ENCODE measurements at regions not wholly inside any gene's neighbourhood (a gene's known extent, or its start where the extent isn't known, plus 50 kb on each side); places are given as distances from the start of the nearest gene placed in this dataset.

GRCh38 chr3:103976931-103977339, 1389.8 kb upstream of the ALCAM start:
- no peaks in the 10 kb centered on the region for H3K36me3 Mint-ChIP-seq
- H3K4me3 Mint-ChIP-seq: no peak overlapping the region

DNA sequence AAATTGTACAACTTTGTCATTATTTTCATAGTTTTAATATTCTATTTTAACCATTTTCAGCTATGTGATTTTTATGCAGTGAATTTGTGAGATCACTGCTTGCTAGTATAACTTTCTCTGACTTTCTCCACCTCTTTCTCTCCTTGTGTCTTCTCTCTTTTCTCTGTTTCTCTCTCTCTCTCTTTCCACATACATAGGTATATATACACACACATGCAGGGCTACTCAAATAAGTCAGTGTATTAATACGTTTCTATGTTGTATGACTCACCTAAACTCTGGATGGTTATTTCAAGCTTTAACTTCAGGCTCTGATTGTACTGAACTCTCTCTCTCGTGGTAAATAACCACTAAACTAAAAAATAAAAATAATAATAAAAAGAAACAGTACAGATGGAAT, 1389.3 kb upstream of the ALCAM start:
- Mint-ChIP-seq H3K9me3 (peaks cover 0 to 6% (median 0%) of the 10 kb centered on the region in 8 donors), H3K27me3 (no peaks in the 10 kb centered on the region), H3K36me3 (no peaks in the 10 kb centered on the region), H3K4me1 (no peaks in the 10 kb centered on the region), H3K4me3 (no peak overlapping the region), H3K27ac (no peak overlapping the region)
- ChIA-PET POLR2A (ENCODE audit: partially characterized antibody) (no interaction called here), CTCF (ENCODE audit: partially characterized antibody) (no interaction called here)
- DNase-seq: no peak
- Histone ChIP-seq H3K27me3 (ENCODE audit: insufficient read depth, low read length) (no peaks in the 10 kb centered on the region), H3K36me3 (ENCODE audit: insufficient read depth, low read length) (no peaks in the 10 kb centered on the region), H3K4me3 (ENCODE audit: low read length in 2 of 2) (no peak overlapping the region), H3K27ac (ENCODE audit: low read depth, low read length) (no peak overlapping the region), H3K9me3 (ENCODE audit: control insufficient read depth in 1 of 2, low read length in 2 of 2) (no peaks in the 10 kb centered on the region), H3K4me1 (ENCODE audit: insufficient read depth, low read length) (no peaks in the 10 kb centered on the region)
- intact Hi-C loops (cut with micrococcal nuclease): no loop called here

More at GRCh38 chr3:103976931-103977339, 1389.8 kb upstream of the ALCAM start:
- no peaks in the 10 kb centered on the region for H3K36me3 ChIP-seq (ENCODE audit: insufficient read depth, low read length)
- ChIA-PET CTCF (ENCODE audit: partially characterized antibody) (no interaction called here), POLR2A (ENCODE audit: partially characterized antibody) (no interaction called here)
- no peaks in the 10 kb centered on the region for H3K9me3 ChIP-seq (ENCODE audit: control insufficient read depth in 1 of 2, low read length in 2 of 2)
- DNase-seq: no peak
- H3K4me3 ChIP-seq (ENCODE audit: low read length in 2 of 2): no peak overlapping the region
- no peaks in the 10 kb centered on the region for H3K27me3 Mint-ChIP-seq
- no peaks in the 10 kb centered on the region for H3K4me1 ChIP-seq (ENCODE audit: insufficient read depth, low read length)
- intact Hi-C loops (cut with micrococcal nuclease): no loop called here
- no peaks in the 10 kb centered on the region for H3K27me3 ChIP-seq (ENCODE audit: insufficient read depth, low read length)
- peaks cover 0 to 8% (median 0%) of the 10 kb centered on the region in 8 donors for H3K9me3 Mint-ChIP-seq
- H3K27ac Mint-ChIP-seq: no peak overlapping the region
- no peak overlapping the region for H3K27ac ChIP-seq (ENCODE audit: low read depth, low read length)
- H3K4me1 Mint-ChIP-seq: no peaks in the 10 kb centered on the region

DNA sequence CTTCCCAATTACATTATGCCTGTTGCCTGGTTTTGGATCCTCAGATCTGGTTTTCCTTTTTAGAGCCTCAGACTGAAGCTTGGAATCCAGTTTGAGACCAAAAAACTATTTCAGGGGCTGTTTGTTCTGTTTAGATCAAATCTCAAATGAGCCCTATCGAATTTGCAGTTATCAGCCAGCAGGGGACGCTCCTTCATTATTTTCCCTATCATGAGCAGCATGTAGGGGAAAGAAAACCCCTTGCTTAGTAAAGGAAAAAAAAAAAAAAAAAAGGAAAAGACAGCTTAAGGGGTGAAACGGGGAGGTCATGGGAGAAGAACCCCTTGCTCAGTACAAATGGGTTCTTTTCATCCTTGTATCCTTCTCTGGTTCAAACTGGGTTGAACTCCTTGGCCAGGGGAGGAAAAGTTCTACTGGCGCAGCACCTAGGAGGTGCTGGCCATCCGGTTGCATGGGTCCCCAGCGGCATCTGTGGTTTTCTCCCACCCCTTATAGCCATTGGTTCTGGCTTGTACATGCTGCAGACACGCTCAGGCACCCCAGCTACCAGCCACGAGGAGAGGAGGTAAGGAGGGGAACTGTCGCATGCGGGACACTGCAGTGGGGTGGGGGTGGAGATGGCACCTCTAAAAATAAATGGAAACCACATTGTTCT, 1375.1 kb upstream of the ALCAM start:
- CTCF ChIA-PET (ENCODE audit: partially characterized antibody): no interaction called here
- Histone ChIP-seq H3K27ac (ENCODE audit: low read depth, low read length) (no peak overlapping the region), H3K9me3 (ENCODE audit: control insufficient read depth in 1 of 2, low read length in 2 of 2) (no peaks in the 10 kb centered on the region), H3K4me3 (ENCODE audit: low read length in 2 of 2) (no peak overlapping the region), H3K4me1 (ENCODE audit: insufficient read depth, low read length) (no peaks in the 10 kb centered on the region), H3K27me3 (ENCODE audit: insufficient read depth, low read length) (no peaks in the 10 kb centered on the region), H3K36me3 (ENCODE audit: insufficient read depth, low read length) (no peaks in the 10 kb centered on the region)
- POLR2A ChIA-PET (ENCODE audit: partially characterized antibody): no interaction called here
- Mint-ChIP-seq H3K4me3 (no peak overlapping the region), H3K9me3 (peaks cover 0 to 6% (median 0%) of the 10 kb centered on the region in 8 donors), H3K27me3 (no peaks in the 10 kb centered on the region), H3K36me3 (no peaks in the 10 kb centered on the region), H3K4me1 (no peaks in the 10 kb centered on the region), H3K27ac (no peak overlapping the region)
- intact Hi-C loops (cut with micrococcal nuclease): no loop called here
- DNase-seq: no peak

DNA sequence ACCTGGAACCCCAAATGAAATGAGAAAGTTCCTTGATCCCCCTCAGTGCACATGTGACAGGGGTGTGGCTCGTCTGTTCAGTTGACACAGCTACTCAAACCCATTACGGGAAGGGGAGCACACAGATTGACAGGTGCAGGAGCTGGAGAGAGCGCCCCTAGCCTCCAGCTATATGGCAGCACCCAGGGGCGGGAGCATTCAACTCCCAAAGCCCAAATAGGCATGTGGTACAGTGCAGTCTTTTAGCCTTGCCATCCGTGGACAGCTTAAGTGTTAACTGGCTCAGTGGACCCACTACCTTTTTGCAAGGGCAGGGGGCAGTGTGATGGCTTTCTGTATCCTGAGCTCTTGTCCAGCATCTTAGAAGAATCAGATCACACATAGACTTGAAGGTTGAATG, 1374.2 kb upstream of the ALCAM start:
- intact Hi-C loops (cut with micrococcal nuclease): no loop called here
- no peaks in the 10 kb centered on the region for H3K27me3 ChIP-seq (ENCODE audit: insufficient read depth, low read length)
- Mint-ChIP-seq H3K4me1 (no peaks in the 10 kb centered on the region), H3K4me3 (no peak overlapping the region), H3K27me3 (no peaks in the 10 kb centered on the region), H3K36me3 (no peaks in the 10 kb centered on the region), H3K9me3 (peaks cover 0 to 8% (median 0%) of the 10 kb centered on the region in 8 donors), H3K27ac (no peak overlapping the region)
- DNase-seq: no peak
- no peak overlapping the region for H3K4me3 ChIP-seq (ENCODE audit: low read length in 2 of 2)
- H3K27ac ChIP-seq (ENCODE audit: low read depth, low read length): no peak overlapping the region
- ChIA-PET POLR2A (ENCODE audit: partially characterized antibody) (no interaction called here), CTCF (ENCODE audit: partially characterized antibody) (no interaction called here)
- H3K4me1 ChIP-seq (ENCODE audit: insufficient read depth, low read length): no peaks in the 10 kb centered on the region
- H3K9me3 ChIP-seq (ENCODE audit: control insufficient read depth in 1 of 2, low read length in 2 of 2): no peaks in the 10 kb centered on the region
- no peaks in the 10 kb centered on the region for H3K36me3 ChIP-seq (ENCODE audit: insufficient read depth, low read length)

GRCh38 chr3:104004956-104005355, 1361.8 kb upstream of the ALCAM start:
- no peaks in the 10 kb centered on the region for H3K27me3 Mint-ChIP-seq
- H3K36me3 ChIP-seq (ENCODE audit: insufficient read depth, low read length): no peaks in the 10 kb centered on the region
- no peaks in the 10 kb centered on the region for H3K4me1 ChIP-seq (ENCODE audit: insufficient read depth, low read length)
- peaks cover 0 to 3% (median 0%) of the 10 kb centered on the region in 8 donors for H3K9me3 Mint-ChIP-seq
- no peaks in the 10 kb centered on the region for H3K4me1 Mint-ChIP-seq
- no peak overlapping the region for H3K4me3 ChIP-seq (ENCODE audit: low read length in 2 of 2)
- no peaks in the 10 kb centered on the region for H3K9me3 ChIP-seq (ENCODE audit: control insufficient read depth in 1 of 2, low read length in 2 of 2)
- DNase-seq: no peak
- H3K27ac Mint-ChIP-seq: no peak overlapping the region
- no peak overlapping the region for H3K27ac ChIP-seq (ENCODE audit: low read depth, low read length)
- H3K27me3 ChIP-seq (ENCODE audit: insufficient read depth, low read length): no peaks in the 10 kb centered on the region
- ChIA-PET CTCF (ENCODE audit: partially characterized antibody) (no interaction called here), POLR2A (ENCODE audit: partially characterized antibody) (no interaction called here)
- intact Hi-C loops (cut with micrococcal nuclease): no loop called here
- H3K4me3 Mint-ChIP-seq: no peak overlapping the region
- H3K36me3 Mint-ChIP-seq: no peaks in the 10 kb centered on the region

GRCh38 chr3:104005815-104006214, 1360.9 kb upstream of the ALCAM start:
- no peaks in the 10 kb centered on the region for H3K27me3 Mint-ChIP-seq
- H3K27ac ChIP-seq (ENCODE audit: low read depth, low read length): no peak overlapping the region
- no peak overlapping the region for H3K4me3 ChIP-seq (ENCODE audit: low read length in 2 of 2)
- ChIA-PET POLR2A (ENCODE audit: partially characterized antibody) (no interaction called here), CTCF (ENCODE audit: partially characterized antibody) (no interaction called here)
- H3K4me1 ChIP-seq (ENCODE audit: insufficient read depth, low read length): no peaks in the 10 kb centered on the region
- no peaks in the 10 kb centered on the region for H3K36me3 Mint-ChIP-seq
- DNase-seq: no peak
- no peak overlapping the region for H3K27ac Mint-ChIP-seq
- H3K4me1 Mint-ChIP-seq: no peaks in the 10 kb centered on the region
- H3K27me3 ChIP-seq (ENCODE audit: insufficient read depth, low read length): no peaks in the 10 kb centered on the region
- no peaks in the 10 kb centered on the region for H3K36me3 ChIP-seq (ENCODE audit: insufficient read depth, low read length)
- no peak overlapping the region for H3K4me3 Mint-ChIP-seq
- intact Hi-C loops (cut with micrococcal nuclease): no loop called here
- H3K9me3 ChIP-seq (ENCODE audit: control insufficient read depth in 1 of 2, low read length in 2 of 2): no peaks in the 10 kb centered on the region
- peaks cover 0 to 3% (median 0%) of the 10 kb centered on the region in 8 donors for H3K9me3 Mint-ChIP-seq

DNA sequence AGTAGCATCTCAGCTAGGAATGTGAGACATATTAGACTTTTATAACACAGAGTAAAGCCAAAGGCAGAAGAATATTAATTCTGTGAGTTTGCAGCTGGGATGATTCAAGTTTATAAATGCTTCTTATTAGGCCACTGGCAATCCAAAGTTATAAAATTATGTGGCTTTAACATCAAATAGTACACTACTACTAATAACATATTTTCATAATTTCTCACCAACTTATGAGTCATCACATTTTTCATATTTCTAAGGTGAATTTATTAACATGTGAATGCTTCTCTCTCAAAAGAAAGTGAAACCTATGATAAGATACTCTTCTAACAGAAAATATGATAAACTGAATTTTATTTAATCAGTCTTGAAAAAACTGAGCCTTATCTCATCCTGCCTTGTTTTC, 1348.2 kb upstream of the ALCAM start:
- no peak for DNase-seq

GRCh38 chr3:104031598-104031997, 1335.1 kb upstream of the ALCAM start:
- DNase-seq: no peak
- Histone ChIP-seq H3K27ac (ENCODE audit: low read depth, low read length) (no peak overlapping the region), H3K27me3 (ENCODE audit: insufficient read depth, low read length) (no peaks in the 10 kb centered on the region), H3K36me3 (ENCODE audit: insufficient read depth, low read length) (no peaks in the 10 kb centered on the region), H3K4me3 (ENCODE audit: low read length in 2 of 2) (no peak overlapping the region), H3K9me3 (ENCODE audit: control insufficient read depth in 1 of 2, low read length in 2 of 2) (no peaks in the 10 kb centered on the region), H3K4me1 (ENCODE audit: insufficient read depth, low read length) (no peaks in the 10 kb centered on the region)
- Mint-ChIP-seq H3K9me3 (peaks cover 0 to 19% (median 4%) of the 10 kb centered on the region in 8 donors), H3K27me3 (no peaks in the 10 kb centered on the region), H3K36me3 (no peaks in the 10 kb centered on the region), H3K4me3 (no peak overlapping the region), H3K27ac (no peak overlapping the region), H3K4me1 (no peaks in the 10 kb centered on the region)
- POLR2A ChIA-PET (ENCODE audit: partially characterized antibody): no interaction called here
- CTCF ChIA-PET (ENCODE audit: partially characterized antibody): no interaction called here
- intact Hi-C loops (cut with micrococcal nuclease): no loop called here

More for the DNA sequence above, 1348.2 kb upstream of the ALCAM start:
- intact Hi-C loops (cut with micrococcal nuclease): no loop called here
- Mint-ChIP-seq H3K9me3 (peaks cover 3 to 26% (median 8%) of the 10 kb centered on the region in 8 donors), H3K27me3 (no peaks in the 10 kb centered on the region), H3K4me3 (no peak overlapping the region), H3K4me1 (no peaks in the 10 kb centered on the region), H3K27ac (no peak overlapping the region), H3K36me3 (no peaks in the 10 kb centered on the region)
- no peaks in the 10 kb centered on the region for H3K36me3 ChIP-seq (ENCODE audit: insufficient read depth, low read length)
- ChIA-PET POLR2A (ENCODE audit: partially characterized antibody) (no interaction called here), CTCF (ENCODE audit: partially characterized antibody) (no interaction called here)
- H3K27me3 ChIP-seq (ENCODE audit: insufficient read depth, low read length): no peaks in the 10 kb centered on the region
- no peaks in the 10 kb centered on the region for H3K4me1 ChIP-seq (ENCODE audit: insufficient read depth, low read length)
- H3K27ac ChIP-seq (ENCODE audit: low read depth, low read length): no peak overlapping the region
- no peak overlapping the region for H3K4me3 ChIP-seq (ENCODE audit: low read length in 2 of 2)
- H3K9me3 ChIP-seq (ENCODE audit: control insufficient read depth in 1 of 2, low read length in 2 of 2): no peaks in the 10 kb centered on the region
